NCI-H446 treated with DMSO at 0.1 percent for 48 hours (cell line): ENCODE measurements at regions not wholly inside any gene's neighbourhood (a gene's known extent, or its start where the extent isn't known, plus 50 kb on each side); places are given as distances from the start of the nearest gene placed in this dataset.

Experiments
- DNase-seq: peaks from one replicate; lab custom pipeline; 2025; lab: John Stamatoyannopoulos, UW

GRCh38 chr5:68161156-68161555 is 54.4 kb upstream of the PIK3R1 start:
- no peak for DNase-seq

GRCh38 chr5:68159224-68159951 is 56.2 kb upstream of the PIK3R1 start:
- no peak for DNase-seq

GRCh38 chr5:68155940-68156339 is 59.6 kb upstream of the PIK3R1 start:
- no peak for DNase-seq

GRCh38 chr5:68154119-68154857 is 61.3 kb upstream of the PIK3R1 start:
- DNase-seq, result no peak

GRCh38 chr5:68151812-68152211 is 63.7 kb upstream of the PIK3R1 start:
- DNase-seq, result no peak

GRCh38 chr5:68149189-68149588 is 66.4 kb upstream of the PIK3R1 start:
- no peak for DNase-seq

- no peak for DNase-seq
Measured at GRCh38 chr5:68148096-68148495, 67.5 kb upstream of the PIK3R1 start.

- no peak for DNase-seq
Measured at GRCh38 chr5:68147659-68148058, 67.9 kb upstream of the PIK3R1 start.

- no peak for DNase-seq
Measured at GRCh38 chr5:68141494-68141893, 74.1 kb upstream of the PIK3R1 start.

- DNase-seq, result no peak
Measured at GRCh38 chr5:68140763-68141162, 74.8 kb upstream of the PIK3R1 start.

- DNase-seq, result no peak
Measured at GRCh38 chr5:68139611-68140441, 75.7 kb upstream of the PIK3R1 start.

- DNase-seq, result no peak
Measured at GRCh38 chr5:68137511-68138140, 77.9 kb upstream of the PIK3R1 start.

- DNase-seq, result no peak
Measured at GRCh38 chr5:68134669-68135313, 80.8 kb upstream of the PIK3R1 start.

GRCh38 chr5:68134033-68134668 is 81.4 kb upstream of the PIK3R1 start:
- no peak for DNase-seq

GRCh38 chr5:68130253-68130652 is 85.3 kb upstream of the PIK3R1 start:
- DNase-seq, result no peak

GRCh38 chr5:68129364-68129763 is 86.2 kb upstream of the PIK3R1 start:
- DNase-seq, result no peak

GRCh38 chr5:68126886-68127285 is 88.7 kb upstream of the PIK3R1 start:
- no peak for DNase-seq

GRCh38 chr5:68122439-68123328 is 92.9 kb upstream of the PIK3R1 start:
- no peak for DNase-seq

- no peak for DNase-seq
Measured at GRCh38 chr5:68116868-68117411, 98.6 kb upstream of the PIK3R1 start.

GRCh38 chr5:68116408-68116807 is 99.1 kb upstream of the PIK3R1 start:
- DNase-seq, result no peak
